OCI-LY3 (cell line): ENCODE measurements at regions not wholly inside any gene's neighbourhood (a gene's known extent, or its start where the extent isn't known, plus 50 kb on each side); places are given as distances from the start of the nearest gene placed in this dataset.

Experiments used
- CTCF ChIP-seq: fragments of 200-600, 300-600 bp; sonication (generic); IDR thresholded peaks from 2 replicates; pipeline ENCODE4 v1.5.1; 2014; ENCODE audit warnings: antibody characterized with exemption, low read length, low read depth
- EZH2phosphoT487 ChIP-seq: fragments of 200-600 bp; shearing (Covaris generic); IDR thresholded peaks from 2 replicates; pipeline ENCODE4 v1.6.1; 2018; ENCODE audit warnings: antibody characterized with exemption, mixed run types, low read depth

- TF ChIP-seq CTCF (no peak), EZH2phosphoT487 (no peak)
Measured at GRCh38 chr2:120486946-120487345, 141.0 kb downstream of the INHBB start.
